ENCODE measurements at regions not wholly inside any gene's neighbourhood (a gene's known extent, or its start where the extent isn't known, plus 50 kb on each side); places are given as distances from the start of the nearest gene placed in this dataset.

DNA sequence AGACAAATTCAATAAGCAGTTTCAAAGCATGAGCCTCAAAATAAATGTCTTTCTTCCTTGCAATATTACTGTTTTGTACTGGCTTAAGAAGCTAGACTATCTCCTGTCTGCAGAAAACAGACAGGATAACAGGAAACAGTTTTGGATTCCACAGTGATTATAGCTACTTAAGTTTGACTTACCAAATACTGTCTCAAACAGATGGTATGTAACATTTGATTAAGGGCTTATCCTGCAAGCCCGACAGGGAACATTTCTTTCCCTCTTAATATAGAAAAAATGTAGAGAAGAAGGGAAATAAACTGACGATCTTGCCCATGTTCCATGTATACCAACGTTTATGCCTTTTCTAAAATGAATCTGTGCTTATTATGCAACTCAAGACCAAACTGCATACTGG is 179.9 kb upstream of the EEA1 start:
- TF ChIP-seq POLR2A (IDR thresholded peaks at IDR 0.05; ENCODE audit: borderline replicate concordance, extremely low read depth, insufficient read depth, insufficient read length) = no peak
- TF ChIP-seq ZNF274 (IDR thresholded peaks at IDR 0.05; ENCODE audit: low read depth, low read length) = no peak
- TF ChIP-seq, protein P1, sequence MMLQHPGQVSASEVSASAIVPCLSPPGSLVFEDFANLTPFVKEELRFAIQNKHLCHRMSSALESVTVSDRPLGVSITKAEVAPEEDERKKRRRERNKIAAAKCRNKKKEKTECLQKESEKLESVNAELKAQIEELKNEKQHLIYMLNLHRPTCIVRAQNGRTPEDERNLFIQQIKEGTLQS (IDR thresholded peaks at IDR 0.05) = no peak
- TF ChIP-seq SIN3A (IDR thresholded peaks at IDR 0.05; ENCODE audit: low read depth) = no peak
- TF ChIP-seq, protein P2, sequence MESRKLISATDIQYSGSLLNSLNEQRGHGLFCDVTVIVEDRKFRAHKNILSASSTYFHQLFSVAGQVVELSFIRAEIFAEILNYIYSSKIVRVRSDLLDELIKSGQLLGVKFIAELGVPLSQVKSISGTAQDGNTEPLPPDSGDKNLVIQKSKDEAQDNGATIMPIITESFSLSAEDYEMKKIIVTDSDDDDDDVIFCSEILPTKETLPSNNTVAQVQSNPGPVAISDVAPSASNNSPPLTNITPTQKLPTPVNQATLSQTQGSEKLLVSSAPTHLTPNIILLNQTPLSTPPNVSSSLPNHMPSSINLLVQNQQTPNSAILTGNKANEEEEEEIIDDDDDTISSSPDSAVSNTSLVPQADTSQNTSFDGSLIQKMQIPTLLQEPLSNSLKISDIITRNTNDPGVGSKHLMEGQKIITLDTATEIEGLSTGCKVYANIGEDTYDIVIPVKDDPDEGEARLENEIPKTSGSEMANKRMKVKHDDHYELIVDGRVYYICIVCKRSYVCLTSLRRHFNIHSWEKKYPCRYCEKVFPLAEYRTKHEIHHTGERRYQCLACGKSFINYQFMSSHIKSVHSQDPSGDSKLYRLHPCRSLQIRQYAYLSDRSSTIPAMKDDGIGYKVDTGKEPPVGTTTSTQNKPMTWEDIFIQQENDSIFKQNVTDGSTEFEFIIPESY (IDR thresholded peaks at IDR 0.05; ENCODE audit: extremely low read depth, insufficient replicate concordance, low read length) = no peak
- TF ChIP-seq EZH2 (IDR thresholded peaks at IDR 0.05) = no peak
